CD4-positive, alpha-beta T cell treated with Interleukin-17A for 4 hours (primary cell): ENCODE measurements at regions not wholly inside any gene's neighbourhood (a gene's known extent, or its start where the extent isn't known, plus 50 kb on each side); places are given as distances from the start of the nearest gene placed in this dataset.
A peak's percentile ranks its signal among the peaks of the same experiment; 100 is the strongest.

Experiments used
- DNase-seq: peaks from one replicate; pipeline ENCODE4 v3.0.0-alpha.2; 2020; ENCODE audit warnings: mixed read lengths

- DNase-seq: no peak
These were observed 152.6 kb upstream of the KL start for GRCh38 chr13:32863596-32863995.

GRCh38 chr13:32866921-32867320 lies 149.3 kb upstream of the KL start:
- DNase-seq: no peak

GRCh38 chr13:32877491-32877890 lies 138.7 kb upstream of the KL start:
- no peak for DNase-seq

- no peak for DNase-seq
These were observed 138.1 kb upstream of the KL start for GRCh38 chr13:32878163-32878562.

GRCh38 chr13:32880636-32881035 lies 135.6 kb upstream of the KL start:
- DNase-seq: no peak

- DNase-seq: no peak
These were observed 135.0 kb upstream of the KL start for GRCh38 chr13:32881074-32881776.

GRCh38 chr13:32881777-32882145 lies 134.5 kb upstream of the KL start:
- no peak for DNase-seq

- DNase-seq: no peak
These were observed 133.5 kb upstream of the KL start for GRCh38 chr13:32882691-32883090.

GRCh38 chr13:32883474-32883873 lies 132.7 kb upstream of the KL start:
- DNase-seq: no peak

- DNase-seq: no peak
These were observed 128.6 kb upstream of the KL start for GRCh38 chr13:32887617-32888016.

GRCh38 chr13:32889986-32890565 lies 126.1 kb upstream of the KL start:
- DNase-seq: no peak

GRCh38 chr13:32893176-32893575 lies 123.0 kb upstream of the KL start:
- DNase-seq: no peak

- no peak for DNase-seq
These were observed 121.6 kb upstream of the KL start for GRCh38 chr13:32894589-32895001.

GRCh38 chr13:32895296-32895695 lies 120.9 kb upstream of the KL start:
- no peak for DNase-seq

- no peak for DNase-seq
These were observed 118.9 kb upstream of the KL start for GRCh38 chr13:32897296-32897695.

GRCh38 chr13:32902029-32902780 lies 114.0 kb upstream of the KL start:
- DNase-seq: no peak

- no peak for DNase-seq
These were observed 113.3 kb upstream of the KL start for GRCh38 chr13:32902874-32903273.

- DNase-seq: no peak
These were observed 112.5 kb upstream of the KL start for GRCh38 chr13:32903720-32904119.

GRCh38 chr13:32904266-32904665 lies 112.0 kb upstream of the KL start:
- no peak for DNase-seq

GRCh38 chr13:32905063-32905863 lies 111.0 kb upstream of the KL start:
- DNase-seq: no peak

- DNase-seq: no peak
These were observed 110.4 kb upstream of the KL start for GRCh38 chr13:32905864-32906180.

- no peak for DNase-seq
These were observed 109.0 kb upstream of the KL start for GRCh38 chr13:32907211-32907610.

GRCh38 chr13:32910530-32910929 lies 105.7 kb upstream of the KL start:
- DNase-seq: no peak

- DNase-seq: peak; percentile 10
These were observed 104.7 kb upstream of the KL start for GRCh38 chr13:32911506-32911905.
